ENCODE measurements at regions not wholly inside any gene's neighbourhood (a gene's known extent, or its start where the extent isn't known, plus 50 kb on each side); places are given as distances from the start of the nearest gene placed in this dataset.

DNA sequence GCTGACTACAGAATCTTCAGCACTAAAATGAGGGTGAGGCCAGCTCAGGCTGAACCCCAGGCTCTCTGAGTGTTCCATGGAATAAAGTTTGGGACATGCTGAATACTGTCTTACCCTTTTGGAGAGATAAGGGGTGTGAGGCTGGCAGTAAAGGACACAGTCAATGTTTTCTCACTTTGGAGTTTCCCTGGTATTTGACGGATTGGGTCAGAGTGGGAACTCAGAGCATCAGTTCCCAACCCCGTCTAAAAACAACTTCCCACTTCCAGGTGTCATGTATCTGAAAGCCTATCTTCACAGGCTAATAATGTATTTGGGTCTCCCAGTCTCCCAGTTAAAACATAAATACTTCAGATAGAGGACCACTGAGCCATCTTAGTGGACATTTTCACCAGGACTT, 180.7 kb downstream of the TLE3 start:
- TF ChIP-seq CTCF (IDR thresholded peaks at IDR 0.05) (no peak), EP300 (IDR thresholded peaks at IDR 0.05; ENCODE audit: borderline replicate concordance in 1 of 2, low read depth in 1 of 2, low read length in 1 of 2) (no peak), SIN3A (IDR thresholded peaks at IDR 0.05; ENCODE audit: borderline replicate concordance, low read depth, low read length) (no peak), MXI1 (IDR thresholded peaks at IDR 0.05; ENCODE audit: low read depth, low read length) (no peak), EZH2phosphoT487 (IDR thresholded peaks at IDR 0.05; ENCODE audit: borderline replicate concordance, low read depth) (no peak), YY1 (IDR thresholded peaks at IDR 0.05; ENCODE audit: low read depth) (no peak), NFIC (IDR thresholded peaks at IDR 0.05; ENCODE audit: borderline replicate concordance) (no peak)
- TF ChIP-seq, protein P1, sequence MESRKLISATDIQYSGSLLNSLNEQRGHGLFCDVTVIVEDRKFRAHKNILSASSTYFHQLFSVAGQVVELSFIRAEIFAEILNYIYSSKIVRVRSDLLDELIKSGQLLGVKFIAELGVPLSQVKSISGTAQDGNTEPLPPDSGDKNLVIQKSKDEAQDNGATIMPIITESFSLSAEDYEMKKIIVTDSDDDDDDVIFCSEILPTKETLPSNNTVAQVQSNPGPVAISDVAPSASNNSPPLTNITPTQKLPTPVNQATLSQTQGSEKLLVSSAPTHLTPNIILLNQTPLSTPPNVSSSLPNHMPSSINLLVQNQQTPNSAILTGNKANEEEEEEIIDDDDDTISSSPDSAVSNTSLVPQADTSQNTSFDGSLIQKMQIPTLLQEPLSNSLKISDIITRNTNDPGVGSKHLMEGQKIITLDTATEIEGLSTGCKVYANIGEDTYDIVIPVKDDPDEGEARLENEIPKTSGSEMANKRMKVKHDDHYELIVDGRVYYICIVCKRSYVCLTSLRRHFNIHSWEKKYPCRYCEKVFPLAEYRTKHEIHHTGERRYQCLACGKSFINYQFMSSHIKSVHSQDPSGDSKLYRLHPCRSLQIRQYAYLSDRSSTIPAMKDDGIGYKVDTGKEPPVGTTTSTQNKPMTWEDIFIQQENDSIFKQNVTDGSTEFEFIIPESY (IDR thresholded peaks at IDR 0.05; ENCODE audit: borderline replicate concordance, low read depth) = no peak
- TF ChIP-seq, protein P2, sequence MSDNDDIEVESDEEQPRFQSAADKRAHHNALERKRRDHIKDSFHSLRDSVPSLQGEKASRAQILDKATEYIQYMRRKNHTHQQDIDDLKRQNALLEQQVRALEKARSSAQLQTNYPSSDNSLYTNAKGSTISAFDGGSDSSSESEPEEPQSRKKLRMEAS (IDR thresholded peaks at IDR 0.05; ENCODE audit: low read depth) = no peak

Data from SK-N-SH (cell line).